HUES6 (cell line): ENCODE measurements at regions not wholly inside any gene's neighbourhood (a gene's known extent, or its start where the extent isn't known, plus 50 kb on each side); places are given as distances from the start of the nearest gene placed in this dataset.

ENCODE experiments used
- H3K27ac ChIP-seq: 2 replicates; pipeline ENCODE4 v1.7.0; 2013; ENCODE audit warnings: low read depth, mild to moderate bottlenecking, low read length, inconsistent platforms
- H3K27me3 ChIP-seq: 2 replicates; pipeline ENCODE4 v1.6.1; 2013; ENCODE audit warnings: low read length; ENCODE audit not compliant: control insufficient read depth, insufficient read depth
- H3K36me3 ChIP-seq: 2 replicates; pipeline ENCODE4 v1.6.1; 2013; ENCODE audit warnings: low read length; ENCODE audit not compliant: control insufficient read depth, insufficient read depth
- H3K4me1 ChIP-seq: 2 replicates; pipeline ENCODE4 v1.6.1; 2013; ENCODE audit warnings: low read length; ENCODE audit not compliant: control insufficient read depth, insufficient read depth
- H3K4me3 ChIP-seq: 2 replicates; pipeline ENCODE4 v1.5.1; 2013; ENCODE audit warnings: low read depth, low read length
- H3K9ac ChIP-seq: one replicate; pipeline ENCODE4 v1.6.1; 2013; ENCODE audit warnings: mild to moderate bottlenecking, low read length
- H3K9me3 ChIP-seq: 2 replicates; pipeline ENCODE4 v1.6.1; 2013; ENCODE audit warnings: low read depth, low read length; ENCODE audit not compliant: control insufficient read depth, insufficient read depth

- Histone ChIP-seq H3K4me1 (no peaks in the 10 kb centered on the region), H3K36me3 (no peaks in the 10 kb centered on the region), H3K9me3 (no peaks in the 10 kb centered on the region), H3K4me3 (no peak overlapping the region), H3K9ac (no peak overlapping the region), H3K27ac (no peak overlapping the region), H3K27me3 (no peaks in the 10 kb centered on the region)
Measured at GRCh38 chr13:80571346-80572307, 230.7 kb upstream of the SPRY2 start.

- Histone ChIP-seq H3K9ac (no peak overlapping the region), H3K4me1 (no peaks in the 10 kb centered on the region), H3K4me3 (no peak overlapping the region)
Measured at GRCh38 chr13:80563439-80563838, 222.5 kb upstream of the SPRY2 start.

GRCh38 chr13:80562433-80563156 lies 221.7 kb upstream of the SPRY2 start:
- Histone ChIP-seq H3K27me3 (no peaks in the 10 kb centered on the region), H3K9ac (no peak overlapping the region), H3K36me3 (no peaks in the 10 kb centered on the region), H3K27ac (no peak overlapping the region), H3K9me3 (no peaks in the 10 kb centered on the region), H3K4me3 (no peak overlapping the region), H3K4me1 (peaks cover 5% of the 10 kb centered on the region; the same call in 1 of the 2 replicates)

More at GRCh38 chr13:80563439-80563838, 222.5 kb upstream of the SPRY2 start:
- Histone ChIP-seq H3K9me3 (no peaks in the 10 kb centered on the region), H3K27me3 (no peaks in the 10 kb centered on the region), H3K36me3 (no peaks in the 10 kb centered on the region), H3K27ac (no peak overlapping the region)

- no peaks in the 10 kb centered on the region for H3K9me3 ChIP-seq
- H3K4me3 ChIP-seq = no peak overlapping the region
- no peak overlapping the region for H3K9ac ChIP-seq
- H3K27me3 ChIP-seq = no peaks in the 10 kb centered on the region
- no peak overlapping the region for H3K27ac ChIP-seq
- H3K4me1 ChIP-seq = peaks cover 5% of the 10 kb centered on the region; the same call in 1 of the 2 replicates
- no peaks in the 10 kb centered on the region for H3K36me3 ChIP-seq
Measured at GRCh38 chr13:80560609-80561008, 219.7 kb upstream of the SPRY2 start.

GRCh38 chr13:80559944-80560343 lies 219.0 kb upstream of the SPRY2 start:
- no peaks in the 10 kb centered on the region for H3K9me3 ChIP-seq
- H3K4me3 ChIP-seq = no peak overlapping the region
- H3K9ac ChIP-seq = no peak overlapping the region
- no peaks in the 10 kb centered on the region for H3K36me3 ChIP-seq
- no peak overlapping the region for H3K27ac ChIP-seq
- peaks cover 5% of the 10 kb centered on the region; the same call in 1 of the 2 replicates for H3K4me1 ChIP-seq
- H3K27me3 ChIP-seq = no peaks in the 10 kb centered on the region

- H3K4me1 ChIP-seq = peaks cover 7% of the 10 kb centered on the region
- H3K9me3 ChIP-seq = no peaks in the 10 kb centered on the region
- H3K9ac ChIP-seq = no peak overlapping the region
- H3K36me3 ChIP-seq = no peaks in the 10 kb centered on the region
- no peak overlapping the region for H3K27ac ChIP-seq
- H3K4me3 ChIP-seq = no peak overlapping the region
- H3K27me3 ChIP-seq = no peaks in the 10 kb centered on the region
Measured at GRCh38 chr13:80558074-80558473, 217.1 kb upstream of the SPRY2 start.

- H3K36me3 ChIP-seq = no peaks in the 10 kb centered on the region
- H3K27ac ChIP-seq = no peak overlapping the region
- peaks cover 11% of the 10 kb centered on the region for H3K4me1 ChIP-seq
- no peaks in the 10 kb centered on the region for H3K9me3 ChIP-seq
- no peaks in the 10 kb centered on the region for H3K27me3 ChIP-seq
- H3K9ac ChIP-seq = no peak overlapping the region
- no peak overlapping the region for H3K4me3 ChIP-seq
Measured at GRCh38 chr13:80555796-80556678, 215.1 kb upstream of the SPRY2 start.

- Histone ChIP-seq H3K27ac (no peak overlapping the region), H3K4me3 (no peak overlapping the region), H3K9ac (no peak overlapping the region), H3K4me1 (peaks cover 9% of the 10 kb centered on the region), H3K27me3 (no peaks in the 10 kb centered on the region), H3K9me3 (no peaks in the 10 kb centered on the region), H3K36me3 (no peaks in the 10 kb centered on the region)
Measured at GRCh38 chr13:80552851-80553440, 212.0 kb upstream of the SPRY2 start.

GRCh38 chr13:80551650-80552497 lies 210.9 kb upstream of the SPRY2 start:
- H3K4me1 ChIP-seq = peaks cover 6% of the 10 kb centered on the region; the same call in 1 of the 2 replicates
- H3K27ac ChIP-seq = no peak overlapping the region
- no peaks in the 10 kb centered on the region for H3K36me3 ChIP-seq
- H3K27me3 ChIP-seq = no peaks in the 10 kb centered on the region
- H3K9ac ChIP-seq = no peak overlapping the region
- no peak overlapping the region for H3K4me3 ChIP-seq
- H3K9me3 ChIP-seq = no peaks in the 10 kb centered on the region
